HepG2 (cell line): ENCODE measurements at regions not wholly inside any gene's neighbourhood (a gene's known extent, or its start where the extent isn't known, plus 50 kb on each side); places are given as distances from the start of the nearest gene placed in this dataset.

Source experiments
- ARID2 ChIP-seq: sonication (generic); formaldehyde crosslinking; IDR thresholded peaks from 2 replicates; pipeline ENCODE4 v1.8.1; 2022; ENCODE audit warnings: mild to moderate bottlenecking, missing genetic modification reagents, borderline replicate concordance
- ATF4 ChIP-seq, 2 experiments: fragments of 450-650 bp in 1 of 2; sonication (generic) in 1 of 2; formaldehyde crosslinking; IDR thresholded peaks; 2 replicates each; pipeline versions ENCODE4 v1.5.0 to v1.8.0; 2020 to 2022; ENCODE audit warnings: mild to moderate bottlenecking in 1 of 2, missing genetic modification reagents in 1 of 2
- CEBPG ChIP-seq: IDR thresholded peaks from 2 replicates; pipeline ENCODE4 v1.6.1; 2016
- CHD2 ChIP-seq: IDR thresholded peaks from 2 replicates; pipeline ENCODE4 v1.6.1; 2011; ENCODE audit warnings: low read depth, low read length, improper control_type of control experiment
- ESRRA ChIP-seq: sonication (generic); formaldehyde crosslinking; IDR thresholded peaks from 2 replicates; pipeline ENCODE4 v1.5.1; 2020; ENCODE audit warnings: mild to moderate bottlenecking, low read depth, missing genetic modification reagents
- FOXJ3 ChIP-seq: sonication (generic); formaldehyde crosslinking; IDR thresholded peaks from 2 replicates; pipeline ENCODE4 v1.4.0; 2020; ENCODE audit warnings: missing genetic modification reagents, mild to moderate bottlenecking, borderline replicate concordance
- KLF16 ChIP-seq, 2 experiments: sonication (generic) in 1 of 2; formaldehyde crosslinking in 1 of 2; IDR thresholded peaks; 2 replicates each; pipeline versions ENCODE4 v1.6.1 to v1.8.0; 2016 to 2023; ENCODE audit warnings: missing genetic modification reagents in 2 of 2, missing compliant biosample characterization in 1 of 2
- MLLT10 ChIP-seq: sonication (generic); formaldehyde crosslinking; IDR thresholded peaks from 2 replicates; pipeline ENCODE4 v1.4.0; 2020; ENCODE audit warnings: missing genetic modification reagents
- MXD1 ChIP-seq: sonication (generic); formaldehyde crosslinking; IDR thresholded peaks from 2 replicates; pipeline ENCODE4 v1.4.0; 2020; ENCODE audit warnings: mild to moderate bottlenecking, missing genetic modification reagents
- NFIB ChIP-seq: sonication (generic); formaldehyde crosslinking; IDR thresholded peaks from 2 replicates; pipeline ENCODE4 v1.9.0; 2021; ENCODE audit warnings: missing genetic modification reagents, mild to moderate bottlenecking, borderline replicate concordance
- RARG ChIP-seq: sonication (generic); formaldehyde crosslinking; IDR thresholded peaks from 2 replicates; pipeline ENCODE4 v1.4.0; 2020; ENCODE audit warnings: low read depth, mild to moderate bottlenecking, missing genetic modification reagents
- RXRB ChIP-seq: IDR thresholded peaks from 2 replicates; pipeline ENCODE4 v1.6.1; 2016; ENCODE audit warnings: borderline replicate concordance, missing genetic modification reagents, missing compliant biosample characterization
- SP1 ChIP-seq, 2 experiments: fragments of 450-650 bp in 1 of 2; sonication (generic) in 1 of 2; formaldehyde crosslinking in 1 of 2; IDR thresholded peaks; 2 replicates each; pipeline versions ENCODE4 v1.4.0 to v1.6.1; 2016 to 2020; ENCODE audit warnings: missing genetic modification reagents in 1 of 2
- ZNF431 ChIP-seq: sonication (generic); formaldehyde crosslinking; IDR thresholded peaks from 2 replicates; pipeline ENCODE4 v1.9.0; 2022; ENCODE audit warnings: missing genetic modification reagents, low read depth, mild to moderate bottlenecking, borderline replicate concordance
- ZNF451 ChIP-seq: sonication (generic); formaldehyde crosslinking; IDR thresholded peaks from 2 replicates; pipeline ENCODE4 v1.5.0; 2020; ENCODE audit warnings: mild to moderate bottlenecking, missing genetic modification reagents
- ZNF468 ChIP-seq: sonication (generic); formaldehyde crosslinking; IDR thresholded peaks from 2 replicates; pipeline ENCODE4 v1.8.0; 2022; ENCODE audit warnings: mild to moderate bottlenecking, moderate library complexity, missing genetic modification reagents
- ZNF768 ChIP-seq: sonication (generic); formaldehyde crosslinking; IDR thresholded peaks from 2 replicates; pipeline ENCODE4 v1.4.0; 2020; ENCODE audit warnings: missing genetic modification reagents
- ZSCAN31 ChIP-seq: sonication (generic); formaldehyde crosslinking; IDR thresholded peaks from 2 replicates; pipeline ENCODE4 v1.5.0; 2020; ENCODE audit warnings: low read depth, mild to moderate bottlenecking, missing genetic modification reagents
- TF ChIP-seq, protein P1 (sequence below): sonication (generic); formaldehyde crosslinking; IDR thresholded peaks from 2 replicates; pipeline ENCODE4 v1.4.0; 2020; ENCODE audit warnings: missing genetic modification reagents
- TF ChIP-seq, protein P2 (sequence below): sonication (generic); formaldehyde crosslinking; IDR thresholded peaks from 2 replicates; pipeline ENCODE4 v1.4.0; 2020; ENCODE audit warnings: missing genetic modification reagents, borderline replicate concordance
- TF ChIP-seq, protein P3 (sequence below): sonication (generic); formaldehyde crosslinking; conservative IDR thresholded peaks from 2 replicates; pipeline ENCODE4 v1.4.0; 2020; ENCODE audit warnings: missing genetic modification reagents

DNA sequence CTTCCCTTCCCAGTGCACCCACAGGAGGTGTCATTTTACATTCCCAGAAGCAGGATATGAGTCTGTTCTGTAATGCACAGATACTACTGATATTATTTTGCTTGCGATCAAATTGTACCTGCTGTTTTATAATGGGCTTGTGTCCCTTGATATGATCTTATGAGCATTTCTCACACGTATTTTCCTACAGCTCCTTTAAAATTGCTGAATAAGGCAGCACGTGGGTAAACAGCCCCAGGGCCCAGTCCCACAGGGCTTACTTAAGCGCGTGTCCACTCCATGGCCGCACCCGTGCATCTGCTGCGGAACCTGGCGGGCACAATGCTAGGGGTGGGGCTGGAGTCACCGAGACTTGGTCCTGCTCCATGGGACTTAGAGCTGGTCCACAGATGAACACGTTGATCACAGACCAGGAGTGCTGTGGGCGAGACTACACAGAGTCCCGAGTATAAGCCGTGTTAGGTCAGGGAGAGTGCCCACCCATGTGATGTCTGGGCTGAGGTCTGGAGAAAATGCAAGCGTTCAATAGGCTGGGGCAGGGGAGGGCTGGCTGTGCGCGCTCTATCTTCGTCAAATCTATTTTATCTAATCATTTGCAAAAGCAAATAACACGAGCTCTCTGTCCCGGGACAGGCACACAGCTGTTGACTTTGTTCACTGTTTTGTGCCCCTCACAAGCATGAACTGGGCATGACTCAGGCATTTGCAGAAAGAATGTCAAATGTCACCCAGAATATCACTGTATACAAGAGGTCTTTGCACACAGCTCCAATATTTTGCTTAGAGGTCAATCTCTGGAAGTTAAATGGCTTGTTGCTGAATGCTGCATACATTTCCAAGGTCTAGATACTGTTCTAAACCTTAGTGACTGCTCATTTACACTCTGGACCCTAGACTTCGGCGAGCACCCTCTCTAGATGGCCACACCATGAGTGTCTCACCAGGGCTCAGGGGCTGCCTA, 119.3 kb downstream of the CRYAA start (continued):
- TF ChIP-seq ESRRA (CRISPR knock-in tag) (peak; percentile 63; the same call in 1 of the 2 replicates), ATF4 (CRISPR knock-in tag; IDR thresholded peaks at IDR 0.05) (no peak; a peak in 1 of 4 replicates), NFIB (CRISPR knock-in tag) (no peak), CHD2 (no peak), RXRB (peak; percentile 86), ZNF468 (no peak), SP1 (IDR thresholded peaks at IDR 0.05) (no peak), SP1 (CRISPR knock-in tag; IDR thresholded peaks at IDR 0.05) (no peak), ARID2 (no peak), KLF16 (CRISPR knock-in tag; IDR thresholded peaks at IDR 0.05) (no peak), ZNF768 (CRISPR knock-in tag) (no peak), RARG (CRISPR knock-in tag) (no peak), FOXJ3 (CRISPR knock-in tag) (peak; percentile 52; the same call in 1 of the 2 replicates), ZNF431 (CRISPR knock-in tag) (no peak), ZNF451 (CRISPR knock-in tag) (no peak), MXD1 (CRISPR knock-in tag) (no peak), CEBPG (CRISPR knock-in tag) (0 out of 2 replicates have a peak, but pooled peaks have one; percentile 13), ZSCAN31 (CRISPR knock-in tag) (no peak), MLLT10 (no peak)
- TF ChIP-seq, protein P1, sequence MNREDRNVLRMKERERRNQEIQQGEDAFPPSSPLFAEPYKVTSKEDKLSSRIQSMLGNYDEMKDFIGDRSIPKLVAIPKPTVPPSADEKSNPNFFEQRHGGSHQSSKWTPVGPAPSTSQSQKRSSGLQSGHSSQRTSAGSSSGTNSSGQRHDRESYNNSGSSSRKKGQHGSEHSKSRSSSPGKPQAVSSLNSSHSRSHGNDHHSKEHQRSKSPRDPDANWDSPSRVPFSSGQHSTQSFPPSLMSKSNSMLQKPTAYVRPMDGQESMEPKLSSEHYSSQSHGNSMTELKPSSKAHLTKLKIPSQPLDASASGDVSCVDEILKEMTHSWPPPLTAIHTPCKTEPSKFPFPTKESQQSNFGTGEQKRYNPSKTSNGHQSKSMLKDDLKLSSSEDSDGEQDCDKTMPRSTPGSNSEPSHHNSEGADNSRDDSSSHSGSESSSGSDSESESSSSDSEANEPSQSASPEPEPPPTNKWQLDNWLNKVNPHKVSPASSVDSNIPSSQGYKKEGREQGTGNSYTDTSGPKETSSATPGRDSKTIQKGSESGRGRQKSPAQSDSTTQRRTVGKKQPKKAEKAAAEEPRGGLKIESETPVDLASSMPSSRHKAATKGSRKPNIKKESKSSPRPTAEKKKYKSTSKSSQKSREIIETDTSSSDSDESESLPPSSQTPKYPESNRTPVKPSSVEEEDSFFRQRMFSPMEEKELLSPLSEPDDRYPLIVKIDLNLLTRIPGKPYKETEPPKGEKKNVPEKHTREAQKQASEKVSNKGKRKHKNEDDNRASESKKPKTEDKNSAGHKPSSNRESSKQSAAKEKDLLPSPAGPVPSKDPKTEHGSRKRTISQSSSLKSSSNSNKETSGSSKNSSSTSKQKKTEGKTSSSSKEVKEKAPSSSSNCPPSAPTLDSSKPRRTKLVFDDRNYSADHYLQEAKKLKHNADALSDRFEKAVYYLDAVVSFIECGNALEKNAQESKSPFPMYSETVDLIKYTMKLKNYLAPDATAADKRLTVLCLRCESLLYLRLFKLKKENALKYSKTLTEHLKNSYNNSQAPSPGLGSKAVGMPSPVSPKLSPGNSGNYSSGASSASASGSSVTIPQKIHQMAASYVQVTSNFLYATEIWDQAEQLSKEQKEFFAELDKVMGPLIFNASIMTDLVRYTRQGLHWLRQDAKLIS (CRISPR knock-in tag) = no peak
- TF ChIP-seq, protein P2, sequence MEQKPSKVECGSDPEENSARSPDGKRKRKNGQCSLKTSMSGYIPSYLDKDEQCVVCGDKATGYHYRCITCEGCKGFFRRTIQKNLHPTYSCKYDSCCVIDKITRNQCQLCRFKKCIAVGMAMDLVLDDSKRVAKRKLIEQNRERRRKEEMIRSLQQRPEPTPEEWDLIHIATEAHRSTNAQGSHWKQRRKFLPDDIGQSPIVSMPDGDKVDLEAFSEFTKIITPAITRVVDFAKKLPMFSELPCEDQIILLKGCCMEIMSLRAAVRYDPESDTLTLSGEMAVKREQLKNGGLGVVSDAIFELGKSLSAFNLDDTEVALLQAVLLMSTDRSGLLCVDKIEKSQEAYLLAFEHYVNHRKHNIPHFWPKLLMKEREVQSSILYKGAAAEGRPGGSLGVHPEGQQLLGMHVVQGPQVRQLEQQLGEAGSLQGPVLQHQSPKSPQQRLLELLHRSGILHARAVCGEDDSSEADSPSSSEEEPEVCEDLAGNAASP (CRISPR knock-in tag) = peak; percentile 73; the same call in 1 of the 2 replicates
- TF ChIP-seq, protein P3, sequence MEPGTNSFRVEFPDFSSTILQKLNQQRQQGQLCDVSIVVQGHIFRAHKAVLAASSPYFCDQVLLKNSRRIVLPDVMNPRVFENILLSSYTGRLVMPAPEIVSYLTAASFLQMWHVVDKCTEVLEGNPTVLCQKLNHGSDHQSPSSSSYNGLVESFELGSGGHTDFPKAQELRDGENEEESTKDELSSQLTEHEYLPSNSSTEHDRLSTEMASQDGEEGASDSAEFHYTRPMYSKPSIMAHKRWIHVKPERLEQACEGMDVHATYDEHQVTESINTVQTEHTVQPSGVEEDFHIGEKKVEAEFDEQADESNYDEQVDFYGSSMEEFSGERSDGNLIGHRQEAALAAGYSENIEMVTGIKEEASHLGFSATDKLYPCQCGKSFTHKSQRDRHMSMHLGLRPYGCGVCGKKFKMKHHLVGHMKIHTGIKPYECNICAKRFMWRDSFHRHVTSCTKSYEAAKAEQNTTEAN (CRISPR knock-in tag) = peak; percentile 90
